MG63 (cell line): ENCODE measurements at regions not wholly inside any gene's neighbourhood (a gene's known extent, or its start where the extent isn't known, plus 50 kb on each side); places are given as distances from the start of the nearest gene placed in this dataset.
"Not testable (repeated sequence)": the region's sequence is repeated elsewhere in the genome, so short reads cannot be mapped to it uniquely, and the experiment has no call there.

Source experiments
- DNase-seq: peaks from one replicate; pipeline ENCODE4 v3.0.0-alpha.2; 2020
- H3K27me3 ChIP-seq: fragments of 250-450 bp; sonication (Bioruptor Pico); 2 replicates; pipeline ENCODE4 v1.5.1; 2020; ENCODE audit warnings: mild to moderate bottlenecking, moderate library complexity
- H3K36me3 ChIP-seq: fragments of 250-450 bp; sonication (Bioruptor Pico); 2 replicates; pipeline ENCODE4 v1.5.1; 2020; ENCODE audit warnings: mild to moderate bottlenecking, moderate library complexity
- H3K4me3 ChIP-seq: fragments of 250-450 bp; sonication (Bioruptor Pico); 2 replicates; pipeline ENCODE4 v1.5.1; 2020; ENCODE audit warnings: mild to moderate bottlenecking, moderate library complexity
- H3K9me3 ChIP-seq: fragments of 250-450 bp; sonication (Bioruptor Pico); 2 replicates; pipeline ENCODE4 v1.5.1; 2020; ENCODE audit warnings: mild to moderate bottlenecking, moderate library complexity

DNA sequence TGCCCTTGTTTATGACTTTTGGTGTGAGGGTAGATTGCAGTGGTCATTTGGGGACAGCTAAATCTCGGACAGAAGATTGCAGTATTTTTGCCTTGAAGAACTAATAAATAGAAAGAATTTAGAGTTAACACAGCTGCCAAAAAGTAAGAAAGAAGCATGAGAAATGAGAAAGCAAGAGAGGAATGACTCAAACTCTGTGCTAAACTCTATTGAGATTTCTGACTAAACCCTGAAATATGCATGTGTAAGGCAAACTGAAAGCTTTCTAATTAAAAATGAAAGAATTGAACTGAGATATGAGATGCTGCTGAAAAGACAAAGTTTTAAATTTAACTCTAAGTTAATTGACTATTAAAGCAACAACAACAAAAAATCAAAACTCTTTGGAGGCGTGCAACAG, 791.3 kb downstream of the RAB28 start:
- H3K27me3 ChIP-seq: no peaks in the 10 kb centered on the region
- no peak overlapping the region for H3K4me3 ChIP-seq
- no peaks in the 10 kb centered on the region for H3K36me3 ChIP-seq
- DNase-seq: no peak
- no peaks in the 10 kb centered on the region for H3K9me3 ChIP-seq

DNA sequence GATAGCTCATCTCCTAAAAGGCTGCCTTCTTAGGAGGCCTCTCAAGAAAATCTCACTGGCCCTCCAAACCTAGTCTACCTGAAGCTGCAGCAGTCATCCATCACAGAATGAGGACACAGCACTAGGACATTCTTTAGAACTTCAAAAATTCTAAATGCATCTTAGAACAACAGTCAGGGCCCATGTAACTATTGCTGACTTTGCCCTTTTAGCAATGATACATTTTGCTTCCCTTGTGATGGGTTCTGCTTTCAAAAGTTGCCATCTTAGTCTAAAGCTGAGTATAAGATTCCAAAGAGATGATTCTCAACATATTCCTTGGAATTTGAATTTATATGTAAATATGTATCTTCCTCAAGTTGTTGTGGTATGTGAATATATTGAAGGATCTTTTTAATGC, 793.0 kb downstream of the RAB28 start:
- Histone ChIP-seq H3K27me3 (no peaks in the 10 kb centered on the region), H3K4me3 (no peak overlapping the region), H3K36me3 (no peaks in the 10 kb centered on the region), H3K9me3 (no peaks in the 10 kb centered on the region)
- no peak for DNase-seq

DNA sequence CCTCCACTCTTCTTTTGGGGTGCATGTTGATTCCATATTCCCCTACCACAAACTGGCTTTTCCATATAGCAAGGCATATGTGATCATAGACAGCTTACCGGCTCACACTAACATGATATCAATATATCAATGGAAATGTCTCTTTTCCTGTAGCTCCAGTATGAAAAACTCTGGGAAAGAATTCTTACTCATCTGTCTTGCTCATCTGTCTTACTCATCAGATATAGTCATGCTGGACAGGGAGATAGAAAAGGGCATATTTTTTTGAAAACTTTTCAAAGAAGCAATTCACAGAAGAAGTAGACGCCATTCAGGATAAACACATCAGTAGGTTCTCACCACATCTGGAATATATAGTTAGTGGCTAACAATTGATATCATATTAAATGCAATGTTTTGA, 794.7 kb downstream of the RAB28 start:
- no peaks in the 10 kb centered on the region for H3K27me3 ChIP-seq
- no peaks in the 10 kb centered on the region for H3K36me3 ChIP-seq
- no peak overlapping the region for H3K4me3 ChIP-seq
- H3K9me3 ChIP-seq: no peaks in the 10 kb centered on the region
- no peak for DNase-seq

DNA sequence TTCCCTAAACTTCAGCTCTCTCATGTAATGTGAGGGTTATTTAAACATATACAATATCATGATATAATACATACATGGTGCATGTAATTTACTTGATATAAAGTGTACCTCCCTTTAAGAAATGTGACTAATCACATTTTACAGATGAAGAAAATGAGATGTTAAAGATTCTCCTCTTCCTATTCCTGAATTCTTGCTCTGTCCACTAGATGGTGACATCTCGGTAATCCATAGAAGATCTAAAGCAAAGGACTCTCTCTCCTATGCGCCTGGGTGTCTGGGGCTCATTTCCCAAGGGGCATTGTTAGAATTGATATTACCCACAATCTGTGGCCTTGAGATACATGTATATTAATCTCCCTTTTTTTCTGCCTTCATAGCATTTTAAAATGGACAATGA, 804.9 kb downstream of the RAB28 start:
- Histone ChIP-seq H3K4me3 (no peak overlapping the region), H3K36me3 (no peaks in the 10 kb centered on the region), H3K27me3 (no peaks in the 10 kb centered on the region), H3K9me3 (no peaks in the 10 kb centered on the region)
- no peak for DNase-seq

DNA sequence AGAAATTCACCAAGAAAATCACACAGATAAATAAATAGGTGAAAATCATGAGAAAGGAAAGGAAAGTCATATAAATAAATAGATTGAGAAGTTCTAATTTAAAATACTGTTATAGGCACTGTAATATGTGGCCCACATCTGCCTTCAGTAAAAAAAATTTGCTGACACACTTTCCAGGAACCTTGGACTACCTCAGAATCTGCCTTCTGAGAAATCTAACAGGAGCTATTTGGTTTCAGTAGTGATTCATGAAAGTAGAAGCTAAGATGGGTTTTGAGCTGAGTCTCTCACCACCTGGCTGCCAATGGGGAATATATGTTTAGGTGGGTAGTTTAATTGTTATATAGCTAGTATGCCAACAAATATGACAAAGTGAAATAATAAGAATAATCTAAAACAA, 810.0 kb downstream of the RAB28 start:
- Histone ChIP-seq H3K36me3 (no peaks in the 10 kb centered on the region), H3K9me3 (no peaks in the 10 kb centered on the region; the same call in 1 of the 2 replicates), H3K4me3 (no peak overlapping the region), H3K27me3 (no peaks in the 10 kb centered on the region)
- no peak for DNase-seq

DNA sequence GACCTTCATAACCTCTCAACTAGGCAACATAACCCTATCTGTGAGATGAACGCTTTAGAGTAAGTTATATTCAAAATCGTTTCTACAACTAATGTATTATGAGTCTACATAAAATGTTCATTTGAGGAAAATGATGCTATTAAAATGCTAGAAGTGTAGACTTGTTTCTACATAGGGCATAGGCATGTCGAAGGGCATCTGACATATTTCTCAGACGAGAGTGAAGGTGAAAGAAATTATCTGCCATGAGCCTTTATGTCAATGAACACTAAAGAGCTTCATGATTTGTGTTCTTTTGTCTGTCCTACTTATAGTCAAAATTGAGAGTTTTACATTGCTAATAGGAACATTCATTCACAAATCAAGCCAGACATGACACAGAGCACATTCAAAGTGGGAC, 811.8 kb downstream of the RAB28 start:
- no peaks in the 10 kb centered on the region for H3K27me3 ChIP-seq
- no peaks in the 10 kb centered on the region; the same call in 1 of the 2 replicates for H3K9me3 ChIP-seq
- H3K36me3 ChIP-seq: no peaks in the 10 kb centered on the region
- DNase-seq: no peak
- no peak overlapping the region for H3K4me3 ChIP-seq

DNA sequence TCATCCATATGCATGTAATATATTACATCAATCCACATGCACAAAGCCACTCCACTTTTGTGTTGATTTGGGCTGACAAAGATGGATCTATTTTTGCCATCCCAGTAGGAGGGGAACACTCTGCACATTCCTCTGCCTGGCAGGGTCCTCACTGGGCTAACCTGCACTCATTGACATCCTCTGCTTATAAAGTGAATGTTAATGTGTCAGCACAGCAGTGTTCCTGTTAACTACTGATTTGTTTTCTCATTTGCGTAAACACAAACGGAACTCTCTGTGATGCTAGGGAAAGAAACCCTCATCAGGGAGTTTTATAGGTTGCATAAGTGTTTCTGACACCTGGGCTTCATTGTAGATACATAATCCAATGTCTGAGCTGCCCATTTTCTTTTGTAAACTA, 826.0 kb downstream of the RAB28 start:
- Histone ChIP-seq H3K9me3 (no peaks in the 10 kb centered on the region), H3K4me3 (no peak overlapping the region)
- no peak for DNase-seq

DNA sequence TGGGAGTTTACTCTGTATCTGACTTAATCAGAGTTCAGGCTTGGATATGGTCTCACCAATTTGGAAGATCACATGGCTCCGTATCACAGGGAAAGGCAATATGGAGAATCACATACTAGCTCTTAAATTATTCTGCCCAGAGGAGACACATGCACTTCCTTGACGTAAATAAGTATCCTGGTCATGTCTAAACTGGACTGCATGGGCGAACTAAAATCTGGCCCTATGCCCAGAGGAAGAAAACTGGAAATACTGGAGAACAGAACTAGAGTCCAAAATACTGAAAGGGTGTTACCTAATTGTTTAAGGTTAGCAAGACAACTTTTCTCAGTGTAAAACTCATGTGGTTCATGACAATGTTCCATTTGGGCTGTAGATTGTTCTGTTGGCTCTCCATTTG, 832.3 kb downstream of the RAB28 start:
- Histone ChIP-seq H3K9me3 (no peaks in the 10 kb centered on the region), H3K36me3 (no peaks in the 10 kb centered on the region), H3K4me3 (no peak overlapping the region), H3K27me3 (no peaks in the 10 kb centered on the region)
- no peak for DNase-seq

More for the DNA sequence above, 826.0 kb downstream of the RAB28 start:
- no peaks in the 10 kb centered on the region for H3K36me3 ChIP-seq
- no peaks in the 10 kb centered on the region for H3K27me3 ChIP-seq

DNA sequence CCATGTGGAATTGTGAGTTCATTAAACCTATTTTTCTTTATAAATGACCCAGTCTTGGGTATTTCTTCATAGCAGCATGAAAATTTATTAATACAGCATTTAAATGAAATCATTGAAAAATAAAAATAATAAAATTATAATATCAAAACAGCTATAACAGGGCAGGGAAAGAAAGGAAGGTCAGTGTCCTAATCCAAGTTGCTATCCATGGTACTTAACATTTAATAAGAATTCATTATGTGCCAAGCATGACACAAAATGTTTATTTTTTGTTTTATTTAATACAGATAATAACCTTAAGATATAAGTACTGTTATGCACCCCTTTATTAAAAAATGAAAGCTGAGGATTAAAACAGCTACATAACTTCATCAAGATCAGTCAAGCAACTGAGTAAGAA, 838.4 kb downstream of the RAB28 start:
- H3K9me3 ChIP-seq: no peaks in the 10 kb centered on the region
- no peak for DNase-seq
- H3K4me3 ChIP-seq: no peak overlapping the region
- no peaks in the 10 kb centered on the region for H3K36me3 ChIP-seq
- H3K27me3 ChIP-seq: no peaks in the 10 kb centered on the region

DNA sequence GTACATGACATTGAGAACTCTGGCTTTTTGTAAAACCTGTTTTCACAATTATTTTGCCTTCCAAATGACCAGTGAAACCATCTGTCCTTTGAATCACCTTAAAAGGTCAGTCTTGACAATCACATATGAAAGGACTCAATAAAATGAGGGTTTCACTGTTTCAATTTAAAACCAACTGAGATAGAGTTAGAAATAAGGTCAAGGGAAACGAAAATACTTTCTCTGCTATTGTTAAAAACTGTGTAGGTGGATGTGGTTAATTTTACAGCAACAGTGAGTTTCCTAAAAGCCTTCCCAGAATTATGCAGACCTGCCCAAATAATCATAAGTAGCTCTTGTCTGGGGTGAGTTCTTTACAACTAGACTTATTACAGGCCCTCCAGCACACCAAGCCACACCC, 839.9 kb downstream of the RAB28 start:
- no peaks in the 10 kb centered on the region for H3K9me3 ChIP-seq
- H3K4me3 ChIP-seq: no peak overlapping the region
- no peak for DNase-seq
- H3K36me3 ChIP-seq: no peaks in the 10 kb centered on the region
- no peaks in the 10 kb centered on the region for H3K27me3 ChIP-seq

DNA sequence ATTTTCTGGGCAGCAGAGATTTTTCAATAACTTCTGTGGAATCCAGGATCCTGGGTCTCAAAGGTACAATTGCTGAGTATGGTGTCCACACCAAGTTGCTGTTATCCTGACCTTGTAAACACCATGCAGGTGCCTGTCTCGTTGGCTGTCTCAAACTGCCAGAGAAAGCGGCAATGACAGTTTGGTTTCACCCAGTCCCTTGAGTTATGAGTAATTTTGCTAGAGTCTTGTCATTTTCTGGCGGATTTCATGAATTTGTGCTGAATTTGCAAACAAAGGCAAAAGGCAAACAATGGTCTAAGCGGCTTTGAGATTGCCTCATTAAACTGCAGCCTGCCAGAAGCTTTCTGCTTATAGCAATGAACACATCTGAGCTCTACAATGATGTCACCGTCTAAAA, 847.9 kb downstream of the RAB28 start:
- Histone ChIP-seq H3K4me3 (no peak overlapping the region), H3K27me3 (no peaks in the 10 kb centered on the region), H3K9me3 (no peaks in the 10 kb centered on the region; the same call in 1 of the 2 replicates), H3K36me3 (no peaks in the 10 kb centered on the region)
- no peak for DNase-seq

DNA sequence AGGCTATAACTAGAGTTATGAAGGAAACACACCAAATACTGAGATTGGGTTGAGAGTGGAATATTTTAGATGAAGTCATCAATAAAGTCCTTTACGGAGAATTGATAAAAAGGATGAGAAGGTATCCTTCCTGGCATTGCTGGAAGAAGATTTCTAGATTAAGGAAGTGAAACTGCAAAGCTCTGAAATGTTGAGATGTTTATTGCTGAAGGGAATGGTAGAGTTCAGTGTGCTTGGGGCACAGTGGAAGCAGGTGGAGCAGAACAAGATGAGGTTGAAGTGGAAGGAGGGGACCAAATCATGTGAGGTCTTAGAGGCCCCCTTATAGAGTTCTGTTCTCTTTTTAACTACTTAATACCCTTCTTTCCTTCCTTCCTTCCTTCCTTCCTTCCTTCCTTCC, 848.5 kb downstream of the RAB28 start:
- DNase-seq: no peak
- Histone ChIP-seq H3K36me3 (no peaks in the 10 kb centered on the region), H3K9me3 (no peaks in the 10 kb centered on the region; the same call in 1 of the 2 replicates), H3K27me3 (no peaks in the 10 kb centered on the region), H3K4me3 (no peak overlapping the region)

DNA sequence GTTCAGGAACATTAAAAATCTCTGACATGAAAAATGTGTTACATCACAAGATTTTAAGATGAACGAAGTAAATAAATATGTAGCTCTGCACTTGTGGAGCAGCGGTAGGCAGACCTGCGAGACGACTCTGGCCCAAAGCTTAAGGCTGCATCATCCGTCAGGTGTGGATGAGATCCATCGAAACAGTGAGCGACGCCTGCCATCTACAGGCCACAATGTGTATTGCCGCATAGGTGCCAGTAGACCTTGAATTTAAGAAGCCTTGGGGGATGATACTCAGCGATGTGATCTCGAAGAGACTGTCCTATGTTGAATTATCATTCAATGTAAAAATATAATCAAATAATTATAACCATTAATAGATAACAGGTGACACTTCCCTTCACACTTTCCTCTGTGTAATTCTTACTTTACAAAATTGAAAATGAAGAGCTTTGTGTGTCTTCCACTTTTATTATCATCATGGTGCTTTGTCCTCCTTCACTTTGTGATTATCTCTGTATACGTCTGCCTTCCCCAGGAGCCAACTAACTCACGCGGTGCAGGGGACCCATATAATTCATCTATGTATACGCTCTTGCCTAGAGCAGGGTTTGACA, 851.0 kb downstream of the RAB28 start:
- H3K27me3 ChIP-seq: no peaks in the 10 kb centered on the region
- H3K36me3 ChIP-seq: no peaks in the 10 kb centered on the region
- peak; percentile 30 for DNase-seq
- no peaks in the 10 kb centered on the region; the same call in 1 of the 2 replicates for H3K9me3 ChIP-seq
- no peak overlapping the region for H3K4me3 ChIP-seq

DNA sequence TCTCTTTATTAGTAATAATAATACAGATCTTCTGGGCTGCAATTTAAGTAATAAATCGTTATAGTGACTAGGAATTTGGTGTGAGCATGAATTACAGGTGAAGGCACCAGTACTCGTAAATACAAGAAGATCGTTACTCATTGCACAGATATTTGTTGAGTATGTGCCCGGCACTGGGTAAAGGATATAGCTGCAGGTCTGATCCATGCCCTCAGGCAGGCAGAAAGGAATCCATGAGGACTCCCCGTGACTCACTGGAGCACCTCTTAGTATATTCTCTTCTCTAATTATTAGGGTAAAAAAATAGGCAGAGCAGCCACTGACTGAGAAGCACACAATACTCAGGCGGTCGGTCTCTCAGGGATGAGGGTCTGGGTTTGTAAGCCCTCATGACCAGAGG, 868.3 kb downstream of the RAB28 start:
- peak; percentile 1 for DNase-seq
- Histone ChIP-seq H3K36me3 (no peaks in the 10 kb centered on the region), H3K9me3 (no peaks in the 10 kb centered on the region), H3K27me3 (no peaks in the 10 kb centered on the region), H3K4me3 (no peak overlapping the region)

DNA sequence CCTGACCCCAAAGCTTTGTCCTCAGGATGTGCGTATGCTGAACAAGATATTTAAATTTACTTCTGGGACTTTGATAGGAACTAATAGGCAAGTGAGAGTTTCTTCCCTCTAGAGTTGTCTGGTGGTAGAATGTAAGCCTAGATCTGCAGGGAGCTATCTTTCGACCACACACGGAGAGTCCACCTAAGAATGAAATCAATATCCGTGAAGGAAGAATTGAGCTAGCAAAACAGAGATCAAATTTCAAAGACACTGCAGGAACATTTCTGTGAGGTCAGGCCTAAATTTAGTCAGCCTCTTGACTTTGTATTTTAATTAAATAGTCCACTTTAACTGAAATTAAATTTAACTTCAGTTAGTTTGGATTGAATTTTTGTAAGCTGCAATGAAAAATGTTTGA, 871.3 kb downstream of the RAB28 start:
- Histone ChIP-seq H3K36me3 (no peaks in the 10 kb centered on the region), H3K9me3 (no peaks in the 10 kb centered on the region), H3K4me3 (no peak overlapping the region), H3K27me3 (no peaks in the 10 kb centered on the region)
- no peak for DNase-seq

DNA sequence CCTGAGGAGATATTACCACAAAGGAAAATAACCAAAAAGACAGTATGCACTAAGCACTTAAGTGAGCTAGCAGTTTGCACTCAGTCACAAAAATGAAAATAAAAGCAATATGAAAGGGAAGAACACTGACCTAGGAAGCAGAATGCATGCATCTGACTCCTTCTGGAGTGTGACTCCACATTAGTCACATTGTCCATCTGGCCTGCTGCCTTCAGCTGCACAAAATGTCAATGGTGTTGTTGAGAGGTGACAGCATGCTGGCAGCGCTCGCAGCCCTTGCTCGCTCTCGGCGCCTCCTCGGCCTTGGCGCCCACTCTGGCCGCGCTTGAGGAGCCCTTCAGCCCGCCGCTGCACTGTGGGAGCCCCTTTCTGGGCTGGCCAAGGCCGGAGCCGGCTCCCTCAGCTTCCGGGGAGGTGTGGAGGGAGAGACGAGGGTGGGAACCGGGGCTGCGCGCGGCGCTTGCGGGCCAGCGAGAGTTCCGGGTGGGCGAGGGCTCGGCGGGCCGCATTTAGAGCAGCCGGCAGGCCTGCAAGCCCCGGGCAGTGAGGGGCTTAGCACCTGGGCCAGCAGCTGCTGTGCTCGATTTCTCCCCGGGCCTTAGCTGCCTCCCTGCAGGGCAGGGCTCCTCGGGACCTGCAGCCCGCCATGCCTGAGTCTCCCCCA, 874.8 kb downstream of the RAB28 start:
- peak; percentile 25 for DNase-seq
- not testable (repeated sequence) for H3K27me3 ChIP-seq, H3K36me3 ChIP-seq, H3K4me3 ChIP-seq, H3K9me3 ChIP-seq

DNA sequence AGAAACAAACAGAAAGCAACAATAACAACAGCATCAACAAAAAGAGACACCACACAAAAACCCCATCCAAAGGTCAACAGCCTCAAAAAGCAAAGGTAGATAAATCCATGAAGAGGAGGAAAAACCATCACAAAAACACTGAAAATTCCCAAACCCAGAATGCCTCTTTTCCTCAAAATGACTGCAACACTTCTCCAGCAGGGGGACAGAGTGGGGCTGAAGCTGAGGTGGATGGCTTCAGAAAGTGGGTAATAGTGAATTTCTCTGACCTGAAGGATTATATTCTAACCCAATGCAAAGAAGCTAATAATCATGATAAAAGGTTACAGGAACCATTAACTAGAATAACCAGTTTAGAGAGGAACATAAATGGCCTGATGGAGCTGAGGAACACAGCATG, 888.2 kb downstream of the RAB28 start:
- H3K27me3 ChIP-seq: no peaks in the 10 kb centered on the region
- DNase-seq: no peak
- no peaks in the 10 kb centered on the region for H3K9me3 ChIP-seq
- H3K36me3 ChIP-seq: no peaks in the 10 kb centered on the region
- no peak overlapping the region for H3K4me3 ChIP-seq

DNA sequence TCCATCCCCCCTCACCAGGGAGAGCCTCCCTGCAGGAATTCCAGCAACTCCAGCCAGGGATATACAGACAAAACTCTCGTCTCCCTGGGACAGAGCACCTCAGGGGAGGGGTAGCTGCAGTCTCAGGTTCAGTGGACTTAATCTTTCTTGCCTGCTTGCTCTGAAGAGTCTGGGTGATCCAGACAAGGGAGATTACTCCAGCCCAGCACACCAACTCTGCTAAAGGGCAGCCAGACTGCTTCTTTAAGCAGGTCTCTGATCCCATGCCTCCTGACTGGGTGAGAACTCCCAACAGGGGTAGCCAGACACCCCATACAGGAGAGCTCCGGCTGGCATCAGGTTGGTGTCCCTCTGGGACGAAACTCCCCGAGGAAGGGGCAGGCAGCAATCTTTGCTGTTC, 888.7 kb downstream of the RAB28 start:
- Histone ChIP-seq H3K36me3 (no peaks in the 10 kb centered on the region), H3K9me3 (no peaks in the 10 kb centered on the region), H3K27me3 (no peaks in the 10 kb centered on the region), H3K4me3 (no peak overlapping the region)
- DNase-seq: no peak
